GM18867 (cell line): ENCODE measurements at regions not wholly inside any gene's neighbourhood (a gene's known extent, or its start where the extent isn't known, plus 50 kb on each side); places are given as distances from the start of the nearest gene placed in this dataset.

Experiments used
- ATAC-seq: cut with Tn5 transposase; IDR thresholded peaks from one replicate; pipeline ENCODE4 v1.9.1; 2021; ENCODE audit warnings: mild to moderate bottlenecking, moderate library complexity; ENCODE audit not compliant: unreplicated experiment

DNA sequence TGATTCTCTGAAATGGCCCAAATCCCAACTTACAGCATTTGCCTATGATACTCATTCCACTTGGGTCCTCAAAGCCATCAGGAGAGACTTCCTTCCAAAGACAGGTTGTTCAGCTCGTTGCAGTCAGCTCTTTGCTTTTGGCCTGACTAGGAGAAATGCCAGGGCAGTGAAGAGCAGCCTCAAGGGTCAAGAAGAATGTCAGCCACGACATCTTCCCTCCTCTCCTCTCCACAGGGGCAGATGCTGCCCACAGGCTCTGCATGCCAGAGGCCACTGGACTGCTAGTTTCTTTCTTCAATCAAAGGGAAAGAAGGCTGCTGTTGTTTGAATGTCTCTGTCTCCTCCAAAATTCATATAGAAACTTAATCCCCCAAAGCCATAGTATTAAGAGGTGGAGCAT, 201.7 kb upstream of the PFN2 start:
- ATAC-seq, result no peak

DNA sequence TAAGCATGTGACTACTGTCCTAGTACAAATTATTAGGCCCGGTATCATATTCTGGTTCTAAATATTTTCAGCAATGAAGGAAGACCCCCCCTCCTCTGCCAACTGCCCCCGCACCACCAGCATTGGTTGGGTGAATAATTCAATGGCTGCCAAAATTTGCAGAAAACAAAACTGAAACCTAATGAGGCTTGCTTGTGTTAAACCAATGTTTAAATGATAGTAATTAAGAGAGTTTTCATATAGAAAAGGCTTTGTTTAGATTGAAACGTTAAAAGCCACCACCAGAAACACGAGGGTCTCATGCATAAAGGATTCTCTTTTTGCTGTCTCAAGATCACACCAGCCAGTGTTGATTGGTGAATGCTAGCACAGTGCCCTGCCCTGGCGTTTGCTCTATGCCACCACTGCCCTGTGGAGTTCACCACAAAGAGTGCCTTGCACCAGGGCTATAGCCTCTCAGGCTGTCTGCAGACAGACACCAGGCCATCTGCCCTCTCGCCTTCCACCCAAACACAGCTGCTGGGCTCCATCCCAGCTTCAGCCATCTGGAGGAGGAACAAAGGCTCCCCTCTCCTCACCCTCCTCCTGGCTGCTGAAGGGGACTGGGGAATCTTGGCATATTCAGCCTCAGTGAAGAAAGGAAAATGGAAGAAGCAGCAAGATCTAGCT, 200.3 kb upstream of the PFN2 start:
- ATAC-seq, result no peak

DNA sequence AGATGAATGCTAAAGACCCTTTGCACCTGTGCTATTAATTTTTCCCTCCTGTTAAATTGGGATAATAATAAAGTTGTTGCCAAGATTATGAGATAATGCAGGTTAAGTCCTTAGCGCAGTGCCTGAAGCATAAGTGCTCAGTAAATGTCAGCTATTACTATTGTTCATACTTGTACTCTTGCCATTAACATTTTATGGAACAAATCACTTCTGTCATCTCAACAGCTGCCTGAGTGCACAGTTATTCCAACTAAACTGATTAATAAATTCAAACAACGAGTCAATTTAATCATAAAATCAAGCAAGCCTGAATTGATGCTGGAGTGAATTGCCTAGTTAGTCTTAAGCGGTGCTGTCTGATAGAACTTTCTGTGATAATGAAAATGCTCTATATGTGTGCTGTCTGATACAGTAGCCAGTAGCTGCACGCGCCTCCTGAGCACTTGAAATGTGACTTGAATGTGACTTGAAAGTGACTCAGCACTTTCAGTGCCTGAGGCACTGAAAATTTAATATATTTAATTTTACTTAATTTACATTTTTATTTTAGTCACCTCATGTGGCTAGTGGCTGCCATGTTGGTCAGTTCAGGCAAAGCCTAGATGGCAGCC, 198.7 kb upstream of the PFN2 start:
- no peak for ATAC-seq

DNA sequence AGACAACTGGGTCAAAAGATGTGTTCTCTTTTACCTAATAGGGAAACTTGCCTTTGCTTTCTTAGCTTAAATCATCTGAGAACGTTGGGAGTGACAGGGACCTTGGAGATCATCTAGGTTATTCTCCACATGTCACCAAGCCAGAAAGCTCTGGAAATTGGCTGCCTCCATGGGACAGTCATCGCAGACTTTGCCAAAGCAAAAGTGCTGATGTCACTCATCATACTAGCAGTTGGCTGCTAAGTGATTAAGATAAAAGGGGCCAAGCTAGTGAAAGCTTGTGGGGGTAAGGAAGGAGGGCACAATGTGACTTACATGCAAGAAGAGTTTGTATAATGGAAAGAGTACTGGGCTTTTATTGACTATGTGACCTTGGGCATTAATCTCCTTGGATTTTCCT, 198.0 kb upstream of the PFN2 start:
- no peak for ATAC-seq

DNA sequence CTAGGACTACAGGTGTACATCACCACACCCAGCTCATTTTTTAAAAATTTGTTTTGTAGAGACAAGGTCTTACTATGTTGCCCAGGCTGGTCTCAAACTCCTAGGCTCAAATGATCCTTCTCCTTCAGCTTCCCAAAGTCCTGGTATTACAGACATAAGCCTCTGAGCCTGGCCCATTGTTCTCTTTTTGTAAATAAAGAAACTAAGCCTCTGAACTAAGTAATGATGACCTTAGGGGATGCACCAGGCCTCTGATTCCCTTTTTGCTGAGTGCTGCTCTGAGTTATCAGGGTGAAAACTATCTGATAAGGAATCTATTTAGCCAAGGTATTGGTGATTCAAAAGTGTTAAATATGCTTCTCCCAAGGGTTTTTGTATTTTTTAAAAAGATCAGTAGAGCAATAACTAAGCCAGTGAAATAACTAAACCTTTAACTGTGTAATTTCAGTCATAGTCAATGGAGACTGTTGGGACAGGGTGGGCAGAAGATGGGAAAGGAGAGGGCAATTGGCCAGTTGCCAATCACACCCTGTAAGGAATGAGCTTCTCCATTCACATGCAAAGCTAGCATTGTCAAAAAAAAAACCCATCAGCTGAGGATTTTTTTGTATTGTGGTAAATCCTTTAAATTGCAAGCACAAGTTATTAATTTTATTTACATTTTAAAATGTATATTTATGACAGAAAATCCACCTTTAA, 194.8 kb upstream of the PFN2 start:
- no peak for ATAC-seq

DNA sequence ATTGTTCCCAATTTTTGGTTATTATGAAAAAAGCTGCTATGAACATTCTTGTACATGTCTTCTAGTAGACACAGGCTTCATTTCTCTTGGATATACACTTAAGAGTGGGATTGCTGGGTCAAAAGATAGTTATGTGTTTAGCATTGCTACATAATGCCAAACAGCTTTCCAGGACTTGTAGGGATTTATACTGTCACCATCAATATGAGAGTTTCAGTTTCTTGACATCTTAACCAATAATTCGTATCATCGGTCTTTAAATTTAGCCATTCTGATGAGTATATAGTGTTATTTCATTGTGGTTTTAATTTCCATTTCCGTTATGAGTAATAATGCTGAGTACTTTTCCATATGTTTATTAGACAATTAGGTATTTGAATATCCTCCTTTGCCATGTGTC, 190.3 kb upstream of the PFN2 start:
- ATAC-seq, result no peak

DNA sequence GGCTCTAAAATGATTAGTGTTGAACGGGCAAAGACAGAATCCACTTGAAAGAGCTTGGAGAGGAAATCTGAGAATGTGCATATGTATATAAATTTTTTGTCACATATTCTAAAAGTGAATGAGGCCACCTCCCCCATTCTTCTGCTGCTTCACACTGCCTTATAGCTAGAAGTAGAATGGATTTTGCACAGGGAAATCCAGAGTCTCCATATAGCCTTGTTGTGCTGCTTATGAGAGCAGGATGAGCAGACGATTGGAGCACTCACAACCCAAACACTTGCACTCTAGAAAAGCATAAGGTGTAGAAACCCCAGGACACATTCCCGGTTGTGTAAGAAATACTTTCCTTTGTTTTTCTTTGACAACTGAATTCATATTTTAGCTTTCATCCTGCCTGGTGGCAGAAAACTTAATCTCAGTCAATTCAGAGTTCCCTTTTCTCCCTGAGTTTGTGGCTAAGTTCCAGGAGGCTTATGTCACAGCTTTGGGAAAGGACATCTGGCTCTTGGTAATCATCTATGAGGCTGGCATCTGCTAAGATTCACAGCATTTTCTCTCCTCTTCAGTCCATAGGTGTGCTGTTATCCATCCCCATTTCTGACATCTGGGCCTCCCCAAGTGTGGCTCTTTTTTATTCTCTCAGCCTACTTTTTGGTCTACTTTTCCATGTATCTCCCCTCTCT, 188.4 kb upstream of the PFN2 start:
- no peak for ATAC-seq

DNA sequence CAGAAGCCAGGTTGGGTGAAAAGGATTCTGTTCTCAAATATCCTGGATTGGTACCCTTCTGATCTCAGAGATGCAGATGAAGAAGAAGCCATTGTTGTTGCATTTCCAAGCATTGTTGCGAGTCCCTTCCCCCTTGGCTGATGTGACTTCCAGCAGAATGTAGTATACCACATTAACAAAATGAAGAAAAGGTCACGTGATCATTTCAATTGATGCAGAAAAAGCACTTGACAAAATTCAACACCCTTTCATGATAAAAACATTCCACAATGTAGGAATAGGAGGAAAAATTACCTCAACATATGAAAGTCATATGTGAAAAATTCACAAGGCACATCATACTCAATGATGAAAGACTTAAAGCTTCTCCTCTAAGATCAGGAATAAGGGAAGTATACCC, 181.9 kb upstream of the PFN2 start:
- no peak for ATAC-seq

DNA sequence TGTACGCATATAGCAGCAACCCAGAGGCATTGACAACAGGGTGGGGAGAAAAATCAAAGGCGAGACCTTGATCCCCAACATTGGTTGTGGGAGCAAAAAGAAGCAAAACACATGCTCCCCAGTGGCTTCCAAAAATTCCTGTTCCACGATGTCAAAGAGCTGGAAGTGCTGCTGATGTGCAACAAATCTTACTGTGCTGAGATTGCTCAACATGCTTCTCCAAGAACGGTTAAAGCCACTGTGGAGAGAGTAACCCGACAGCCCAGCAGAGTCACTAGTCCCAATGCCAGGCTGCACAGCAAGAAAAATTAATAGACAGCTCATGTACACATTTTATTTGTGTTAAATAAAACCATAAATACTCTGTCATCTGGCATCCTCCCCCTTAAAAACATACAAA, 179.9 kb upstream of the PFN2 start:
- ATAC-seq, result no peak

DNA sequence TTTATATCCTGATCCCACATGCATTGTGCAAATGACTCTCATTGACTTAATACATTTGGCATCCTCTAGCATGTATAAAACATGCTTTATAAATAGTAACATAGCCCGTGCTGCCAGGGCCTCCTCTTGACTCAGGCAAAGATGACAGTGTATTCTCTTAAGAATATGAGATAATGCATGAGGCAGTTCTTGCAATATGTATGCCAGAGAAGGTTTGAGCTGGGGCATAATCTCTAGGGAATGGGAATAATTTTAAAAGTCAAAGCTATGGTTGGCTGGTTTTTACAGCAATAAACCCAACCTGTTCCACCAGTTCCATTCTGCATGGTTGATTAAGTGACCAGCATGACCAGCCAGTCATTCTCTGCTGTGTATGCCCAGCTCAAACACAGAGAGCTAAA, 179.0 kb upstream of the PFN2 start:
- no peak for ATAC-seq

DNA sequence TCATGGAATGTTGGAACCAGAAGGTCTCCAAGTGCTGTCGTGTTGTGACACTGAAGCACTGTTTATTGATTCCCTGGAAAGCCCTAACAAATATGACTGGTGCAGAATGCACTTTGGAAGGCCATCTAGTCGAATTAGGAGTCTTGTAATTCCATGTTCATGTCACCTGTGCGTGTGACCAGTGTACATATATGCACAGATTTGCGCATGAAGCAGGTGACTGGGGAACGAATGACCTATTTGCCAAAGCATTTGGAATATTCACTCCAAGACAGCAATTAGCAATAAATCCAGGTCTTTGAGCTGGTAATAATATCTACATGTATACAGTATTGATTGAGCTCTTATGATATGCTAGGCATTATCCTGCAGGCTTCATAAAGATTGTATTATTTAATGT, 177.5 kb upstream of the PFN2 start:
- ATAC-seq, result no peak

DNA sequence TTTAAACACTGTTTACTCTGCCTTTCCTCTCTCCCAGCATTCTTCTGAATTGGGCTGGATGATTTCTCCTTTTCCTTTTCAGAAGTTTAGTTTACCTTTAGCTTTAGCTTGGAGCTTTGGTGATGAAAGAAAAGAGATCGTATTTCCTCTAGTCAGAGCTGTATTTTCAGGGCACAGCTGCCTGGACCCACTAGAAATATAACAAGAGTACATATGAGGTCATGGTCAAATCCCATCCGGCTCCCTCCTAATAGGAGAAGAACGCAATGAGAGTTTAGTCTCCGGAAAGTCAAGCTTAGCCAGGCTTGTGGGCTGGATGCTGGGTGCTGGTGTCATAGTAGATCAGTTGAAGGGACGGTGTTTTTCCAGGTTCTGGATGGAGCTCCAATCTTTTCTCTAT, 177.1 kb upstream of the PFN2 start:
- ATAC-seq, result no peak

DNA sequence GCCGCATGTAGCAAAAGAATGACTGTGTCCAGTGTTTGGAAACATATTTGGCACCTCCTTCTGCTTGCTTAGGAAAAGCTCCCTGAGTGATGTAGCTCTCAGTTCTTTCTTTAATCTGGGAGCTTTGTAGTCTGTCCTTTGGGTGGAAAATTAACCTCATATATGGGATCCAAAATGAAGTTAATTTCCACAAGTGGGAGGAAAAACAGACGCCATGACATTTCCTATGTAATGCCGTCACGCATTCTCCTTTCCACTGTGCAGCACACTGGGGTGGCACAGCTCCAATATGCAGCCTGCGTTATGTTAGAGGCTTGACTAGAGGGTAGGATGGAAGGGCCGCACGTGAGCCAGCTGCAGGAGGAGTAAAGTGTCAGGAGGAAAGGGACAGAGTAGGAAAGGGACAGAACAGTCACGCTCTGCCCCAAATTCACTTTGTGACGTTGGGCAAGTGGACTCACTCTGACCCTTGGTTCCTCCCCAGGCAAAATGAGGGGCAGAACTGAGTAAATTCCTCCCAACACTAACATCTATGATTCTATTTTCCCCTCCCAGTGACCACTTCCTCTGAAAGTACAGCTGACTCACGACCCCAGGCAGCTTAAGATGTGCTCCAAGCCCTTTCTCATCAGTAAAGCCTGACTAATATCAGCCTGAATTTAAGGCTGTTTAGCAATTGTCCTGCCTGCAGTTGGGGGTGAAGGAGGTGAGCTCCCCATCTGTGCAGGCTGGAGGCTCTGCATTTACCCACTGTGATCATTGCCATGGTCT, 176.5 kb upstream of the PFN2 start:
- ATAC-seq, result peak; percentile 63

DNA sequence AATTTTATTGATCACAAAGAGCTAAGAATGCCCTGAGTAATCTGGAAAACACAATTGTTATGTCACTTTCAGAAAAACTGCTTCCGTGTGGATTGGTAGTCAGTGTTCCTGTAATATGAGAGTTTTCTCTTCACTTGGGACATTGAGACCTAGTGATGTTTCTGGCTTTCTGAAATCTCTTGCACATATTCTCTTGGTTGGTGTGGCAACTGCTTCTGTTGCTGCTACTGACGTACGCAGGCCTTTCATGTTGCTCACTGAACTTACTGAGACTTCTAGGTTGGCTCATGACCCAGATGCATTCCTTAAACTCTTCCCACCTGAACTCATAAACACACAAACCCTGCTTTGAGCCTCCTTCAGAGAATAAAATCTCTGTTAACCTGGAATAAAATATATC, 175.0 kb upstream of the PFN2 start:
- ATAC-seq, result no peak

DNA sequence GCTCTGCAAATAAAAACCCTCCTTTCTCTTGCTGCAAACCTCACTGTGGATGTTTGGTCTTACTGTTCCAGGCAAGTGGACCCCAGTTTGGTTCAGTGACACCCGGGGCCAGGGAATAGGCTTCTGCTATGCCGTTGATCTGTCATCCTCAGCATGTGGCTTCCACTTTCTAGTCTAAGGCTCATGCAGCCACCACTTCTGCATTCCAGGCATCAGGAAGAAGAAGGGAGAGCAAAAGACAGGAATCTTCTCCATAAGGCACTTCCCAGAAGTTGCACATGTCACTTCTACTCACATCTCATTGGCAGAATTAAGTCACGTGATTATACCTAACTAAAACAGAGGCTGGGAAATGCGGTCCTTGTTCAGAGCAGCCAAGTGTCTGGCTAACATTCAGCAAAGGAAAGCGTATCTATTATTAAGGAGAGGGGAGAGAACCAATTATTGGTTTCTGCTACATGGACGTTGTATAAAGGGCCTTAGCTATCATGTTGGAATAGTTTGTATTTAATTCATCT, 173.6 kb upstream of the PFN2 start:
- no peak for ATAC-seq

DNA sequence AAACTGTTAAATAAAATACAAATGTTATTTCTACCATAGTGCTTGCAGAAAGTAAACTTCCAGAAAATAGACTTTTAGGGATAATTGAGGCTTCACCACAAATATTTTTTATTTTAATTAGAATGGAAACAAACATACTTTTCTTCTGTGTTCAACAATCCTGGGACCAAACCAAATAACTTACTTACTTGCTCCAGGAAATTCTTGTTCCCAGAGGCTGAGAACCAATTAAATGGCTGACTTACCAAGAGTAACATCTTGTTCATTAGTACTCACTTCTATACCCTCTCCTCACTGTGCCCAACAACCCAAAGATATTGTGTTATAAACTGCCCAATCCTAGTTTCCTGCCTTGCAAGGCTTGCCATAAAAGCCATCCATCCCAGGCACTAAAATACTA, 172.2 kb upstream of the PFN2 start:
- ATAC-seq, result no peak

DNA sequence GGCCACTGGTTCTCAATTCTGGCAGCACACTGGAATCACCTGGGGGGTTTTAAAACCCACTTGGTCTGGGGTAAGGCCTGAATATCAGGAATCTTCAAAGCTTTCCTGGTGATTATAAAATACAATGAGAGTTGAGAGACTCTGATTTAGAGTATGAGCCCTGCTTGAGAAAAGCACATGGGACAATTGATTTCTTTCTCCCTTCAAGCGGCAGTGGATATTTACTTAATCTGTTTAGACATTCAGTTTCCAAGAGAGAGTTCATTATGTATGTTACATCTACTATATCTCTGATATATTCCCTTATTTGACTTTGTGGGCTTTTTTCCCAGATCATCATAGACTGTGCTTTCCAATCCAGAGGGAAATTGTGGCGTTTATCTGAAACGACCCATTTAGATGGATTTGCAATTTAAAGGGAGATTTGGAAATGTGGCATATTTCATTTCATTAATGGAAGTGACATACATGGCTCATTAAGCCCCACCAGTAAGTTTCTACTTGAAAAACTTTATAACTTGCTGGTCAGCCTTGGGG, 171.2 kb upstream of the PFN2 start:
- no peak for ATAC-seq

DNA sequence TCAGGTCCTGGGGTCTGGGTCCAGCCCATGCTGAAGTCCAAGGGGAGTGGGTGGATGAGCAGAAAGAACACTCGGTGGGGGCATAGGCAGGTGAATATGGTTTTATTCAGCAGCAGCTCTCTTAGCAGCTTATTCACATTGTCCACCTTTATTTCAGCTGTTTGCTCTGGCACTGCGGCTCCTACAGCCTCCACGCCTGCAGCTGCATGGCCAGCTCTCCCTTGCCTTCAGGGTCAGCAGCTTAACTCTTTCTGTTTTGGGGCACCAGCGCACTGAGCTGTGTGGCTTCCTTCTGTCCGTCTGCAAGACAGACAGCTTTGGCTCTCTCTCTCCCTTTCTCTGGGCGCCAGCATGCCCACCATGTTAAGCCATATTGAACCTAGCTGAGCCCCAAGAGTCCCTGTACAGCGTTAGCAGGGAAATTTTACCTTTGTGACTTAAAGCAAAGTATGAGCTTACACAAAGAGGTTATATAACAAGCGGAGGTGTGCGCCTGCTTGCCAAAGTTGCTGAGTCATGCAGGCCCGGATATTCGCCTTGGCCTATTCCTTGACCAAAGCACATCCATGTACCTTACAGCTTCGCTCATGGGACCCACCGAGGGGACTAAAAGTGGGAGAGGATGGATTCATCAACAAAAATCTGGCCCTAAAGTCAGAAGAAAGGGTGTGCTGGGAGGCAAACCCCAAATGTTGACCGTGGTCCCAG, 170.1 kb upstream of the PFN2 start:
- no peak for ATAC-seq

DNA sequence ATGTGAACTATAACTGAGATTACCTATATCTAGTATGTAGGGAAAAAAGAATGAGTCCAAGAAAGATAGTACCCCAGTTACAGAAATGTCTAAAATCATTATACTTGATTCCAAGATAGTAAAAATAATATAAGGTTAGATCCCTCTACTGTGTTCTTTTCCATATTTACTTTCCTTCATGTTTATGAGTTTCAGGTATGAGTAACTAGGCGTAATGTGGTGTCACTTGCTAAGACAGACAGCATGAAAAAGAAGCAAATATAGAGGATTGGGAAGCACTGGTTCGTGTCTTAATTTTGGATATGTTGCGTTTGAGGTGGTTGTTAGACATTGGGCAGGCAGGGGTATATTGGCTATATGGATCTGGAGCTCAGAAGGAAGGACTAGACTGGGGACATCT, 168.1 kb upstream of the PFN2 start:
- no peak for ATAC-seq

DNA sequence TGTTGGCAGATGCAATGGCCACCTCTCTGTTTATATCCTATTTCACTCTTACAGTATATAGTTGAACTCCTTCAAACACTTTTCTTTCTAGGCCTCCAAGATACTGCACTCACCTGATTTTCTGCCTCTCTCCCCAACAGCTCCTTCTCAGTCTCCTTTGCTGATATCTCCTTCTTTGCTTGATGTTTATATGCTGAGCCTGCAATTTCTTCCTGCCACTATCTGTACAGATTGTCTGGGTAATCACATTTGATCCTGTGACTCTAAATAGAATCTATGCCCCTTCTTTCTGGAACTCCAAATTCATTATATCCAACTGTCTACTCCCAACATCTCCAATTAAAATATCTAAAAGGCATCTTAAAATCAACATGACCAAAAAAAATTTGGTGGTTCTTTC, 165.5 kb upstream of the PFN2 start:
- no peak for ATAC-seq
